Tibial artery (tissue), 4 donors: ENCODE measurements at regions not wholly inside any gene's neighbourhood (a gene's known extent, or its start where the extent isn't known, plus 50 kb on each side); places are given as distances from the start of the nearest gene placed in this dataset.
A peak's percentile ranks its signal among the peaks of the same experiment; 100 is the strongest.

ENCODE experiments used
- DNase-seq, 2 donors: peaks; one replicate each; pipeline ENCODE4 v3.0.0-alpha.2; 2019
- H3K27ac ChIP-seq, 2 donors: fragments of 200-600 bp; sonication (generic) in 1 of 2; 1 replicate in 1 of 2; 2 replicates in 1 of 2; pipeline ENCODE4 v1.5.1; 2018 to 2019; ENCODE audit warnings: mild to moderate bottlenecking in 1 of 2
- H3K27me3 ChIP-seq, 2 donors: fragments of 200-600 bp; sonication (generic) in 1 of 2; one replicate each; pipeline versions ENCODE4 v1.5.1 to v1.6.0; 2016 to 2019
- H3K36me3 ChIP-seq, 3 donors: fragments of 200-600 bp; sonication (generic) in 2 of 3; one replicate each; pipeline ENCODE4 v1.5.1; 2016 to 2019; ENCODE audit warnings: mild to moderate bottlenecking in 2 of 3
- H3K4me1 ChIP-seq, 4 donors: fragments of 200-600 bp; sonication (generic) in 2 of 4; 1 replicate in 3 of 4; 2 replicates in 1 of 4; pipeline ENCODE4 v1.5.1; 2016 to 2019
- H3K4me3 ChIP-seq, 2 donors: fragments of 200-600 bp; sonication (generic) in 1 of 2; 1 replicate in 1 of 2; 2 replicates in 1 of 2; pipeline ENCODE4 v1.5.1; 2018 to 2019; ENCODE audit warnings: mild to moderate bottlenecking in 2 of 2
- H3K9me3 ChIP-seq, 3 donors: fragments of 200-600 bp; sonication (generic) in 1 of 3; one replicate each; pipeline ENCODE4 v1.5.1; 2016 to 2019
- CTCF ChIP-seq, 2 experiments: fragments of 200-600 bp in 1 of 2; fragments of 450-650 bp in 1 of 2; IDR thresholded peaks; one replicate each; pipeline ENCODE4 v1.5.1; 2017 to 2019; ENCODE audit warnings: antibody characterized with exemption in 2 of 2, mild to moderate bottlenecking in 1 of 2, moderate library complexity in 1 of 2
- intact Hi-C: fragments of 100-400 bp; cut with DNase I; formaldehyde crosslinking; loops from one replicate; pipeline ENCODE4 v1.15.0; 2023; ENCODE audit warnings: low total_unique reads

- TF ChIP-seq CTCF (IDR thresholded peaks at IDR 0.05): no peak
- Histone ChIP-seq H3K36me3 (no peaks in the 10 kb centered on the region), H3K27ac (peak overlapping the region in 1 of 2 donors; percentile 7), H3K9me3 (no peaks in the 10 kb centered on the region), H3K4me3 (no peak overlapping the region), H3K4me1 (peaks cover 0 to 21% (median 14%) of the 10 kb centered on the region in 4 donors), H3K27me3 (no peaks in the 10 kb centered on the region)
- intact Hi-C loops: no loop called here
- DNase-seq: peak in 1 of 2 donors; percentile 41
Measured at GRCh38 chr1:234701737-234702341, 91.9 kb upstream of the IRF2BP2 start.

GRCh38 chr1:234699795-234700665, 90.1 kb upstream of the IRF2BP2 start:
- no peak for TF ChIP-seq CTCF (IDR thresholded peaks at IDR 0.05)
- intact Hi-C loops: loop anchor here (5.0 kb wide), 1 partner anchor 38 kb away; no protein-coding TSS in a partner anchor
- H3K36me3 ChIP-seq: no peaks in the 10 kb centered on the region
- no peak overlapping the region for H3K4me3 ChIP-seq
- H3K9me3 ChIP-seq: no peaks in the 10 kb centered on the region
- peak in 1 of 2 donors; percentile 48 for DNase-seq
- H3K27ac ChIP-seq: peak overlapping the region; percentile 51 to 67
- peaks cover 0 to 21% (median 14%) of the 10 kb centered on the region in 4 donors for H3K4me1 ChIP-seq
- H3K27me3 ChIP-seq: no peaks in the 10 kb centered on the region

- DNase-seq: no peak
- no peak overlapping the region for H3K27ac ChIP-seq
Measured at GRCh38 chr1:234698686-234699085, 88.7 kb upstream of the IRF2BP2 start.

GRCh38 chr1:234697741-234698140, 87.8 kb upstream of the IRF2BP2 start:
- H3K27me3 ChIP-seq: no peaks in the 10 kb centered on the region
- intact Hi-C loops: loop anchor here (5.0 kb wide), 1 partner anchor 35 kb away; no protein-coding TSS in a partner anchor

More at GRCh38 chr1:234698686-234699085, 88.7 kb upstream of the IRF2BP2 start:
- TF ChIP-seq CTCF (IDR thresholded peaks at IDR 0.05): no peak
- Histone ChIP-seq H3K4me1 (peaks cover 0 to 21% (median 14%) of the 10 kb centered on the region in 4 donors), H3K27me3 (no peaks in the 10 kb centered on the region), H3K36me3 (no peaks in the 10 kb centered on the region), H3K9me3 (no peaks in the 10 kb centered on the region), H3K4me3 (no peak overlapping the region)
- intact Hi-C loops: loop anchor here (5.0 kb wide), 1 partner anchor 36 kb away; no protein-coding TSS in a partner anchor

GRCh38 chr1:234697015-234697414, 87.0 kb upstream of the IRF2BP2 start:
- Histone ChIP-seq H3K4me1 (peaks cover 0 to 21% (median 14%) of the 10 kb centered on the region in 4 donors), H3K36me3 (no peaks in the 10 kb centered on the region), H3K27ac (no peak overlapping the region), H3K9me3 (no peaks in the 10 kb centered on the region), H3K4me3 (no peak overlapping the region), H3K27me3 (no peaks in the 10 kb centered on the region)
- no peak for TF ChIP-seq CTCF (IDR thresholded peaks at IDR 0.05)
- intact Hi-C loops: loop anchor here (5.0 kb wide), 1 partner anchor 35 kb away; no protein-coding TSS in a partner anchor
- DNase-seq: no peak

More at GRCh38 chr1:234697741-234698140, 87.8 kb upstream of the IRF2BP2 start:
- H3K4me3 ChIP-seq: no peak overlapping the region
- no peak for TF ChIP-seq CTCF (IDR thresholded peaks at IDR 0.05)
- no peaks in the 10 kb centered on the region for H3K36me3 ChIP-seq
- H3K27ac ChIP-seq: no peak overlapping the region
- DNase-seq: no peak
- H3K4me1 ChIP-seq: peaks cover 0 to 21% (median 14%) of the 10 kb centered on the region in 4 donors
- H3K9me3 ChIP-seq: no peaks in the 10 kb centered on the region
